ENCODE measurements at regions not wholly inside any gene's neighbourhood (a gene's known extent, or its start where the extent isn't known, plus 50 kb on each side); places are given as distances from the start of the nearest gene placed in this dataset.

- no peak for DNase-seq
Measured at GRCh38 chr14:97550463-97550862, 753.3 kb downstream of the VRK1 start.

- DNase-seq = no peak
Measured at GRCh38 chr14:97554597-97554996, 757.4 kb downstream of the VRK1 start.

- peak in 1 of 56 donors; percentile 3 for DNase-seq
Measured at GRCh38 chr14:97564334-97564733, 767.2 kb downstream of the VRK1 start.

- DNase-seq = no peak
Measured at GRCh38 chr14:97571201-97571600, 774.0 kb downstream of the VRK1 start.

GRCh38 chr14:97571866-97572555 lies 774.8 kb downstream of the VRK1 start:
- no peak for DNase-seq

- DNase-seq = no peak
Measured at GRCh38 chr14:97572583-97573458, 775.6 kb downstream of the VRK1 start.

GRCh38 chr14:97575677-97576076 lies 778.5 kb downstream of the VRK1 start:
- DNase-seq = no peak

GRCh38 chr14:97578982-97579548 lies 781.9 kb downstream of the VRK1 start:
- no peak for DNase-seq

- no peak for DNase-seq
Measured at GRCh38 chr14:97581016-97581415, 783.8 kb downstream of the VRK1 start.

GRCh38 chr14:97582022-97582421 lies 784.8 kb downstream of the VRK1 start:
- no peak for DNase-seq

GRCh38 chr14:97584528-97584927 lies 787.3 kb downstream of the VRK1 start:
- no peak for DNase-seq

GRCh38 chr14:97592341-97592980 lies 795.3 kb downstream of the VRK1 start:
- DNase-seq = no peak

- DNase-seq = no peak
Measured at GRCh38 chr14:97594306-97594705, 797.1 kb downstream of the VRK1 start.

GRCh38 chr14:97602438-97603117 lies 805.4 kb downstream of the VRK1 start:
- no peak for DNase-seq

GRCh38 chr14:97603201-97603600 lies 806.0 kb downstream of the VRK1 start:
- DNase-seq = no peak

- no peak for DNase-seq
Measured at GRCh38 chr14:97604731-97605130, 807.5 kb downstream of the VRK1 start.

- DNase-seq = no peak
Measured at GRCh38 chr14:97618401-97618800, 821.2 kb downstream of the VRK1 start.

GRCh38 chr14:97618917-97619690 lies 821.9 kb downstream of the VRK1 start:
- no peak for DNase-seq

GRCh38 chr14:97620066-97620465 lies 822.9 kb downstream of the VRK1 start:
- DNase-seq = no peak

GRCh38 chr14:97624985-97625384 lies 827.8 kb downstream of the VRK1 start:
- DNase-seq = no peak

- no peak for DNase-seq
Measured at GRCh38 chr14:97625477-97625876, 828.3 kb downstream of the VRK1 start.

All from nucleus accumbens (tissue), 56 donors.